ACHN (cell line): ENCODE measurements at regions not wholly inside any gene's neighbourhood (a gene's known extent, or its start where the extent isn't known, plus 50 kb on each side); places are given as distances from the start of the nearest gene placed in this dataset.
"Not testable (repeated sequence)": the region's sequence is repeated elsewhere in the genome, so short reads cannot be mapped to it uniquely, and the experiment has no call there.

Source experiments
- DNase-seq: peaks from one replicate; pipeline ENCODE4 v3.0.0-alpha.2; 2015
- in situ Hi-C: cut with HindIII; loops from 2 replicates; pipeline ENCODE4 v1.10.0; 2017; ENCODE audit warnings: low sequenced_read_pairs, low pct_ligation_motif_present, low pct_unique_long_range_greater_than_20kb

DNA sequence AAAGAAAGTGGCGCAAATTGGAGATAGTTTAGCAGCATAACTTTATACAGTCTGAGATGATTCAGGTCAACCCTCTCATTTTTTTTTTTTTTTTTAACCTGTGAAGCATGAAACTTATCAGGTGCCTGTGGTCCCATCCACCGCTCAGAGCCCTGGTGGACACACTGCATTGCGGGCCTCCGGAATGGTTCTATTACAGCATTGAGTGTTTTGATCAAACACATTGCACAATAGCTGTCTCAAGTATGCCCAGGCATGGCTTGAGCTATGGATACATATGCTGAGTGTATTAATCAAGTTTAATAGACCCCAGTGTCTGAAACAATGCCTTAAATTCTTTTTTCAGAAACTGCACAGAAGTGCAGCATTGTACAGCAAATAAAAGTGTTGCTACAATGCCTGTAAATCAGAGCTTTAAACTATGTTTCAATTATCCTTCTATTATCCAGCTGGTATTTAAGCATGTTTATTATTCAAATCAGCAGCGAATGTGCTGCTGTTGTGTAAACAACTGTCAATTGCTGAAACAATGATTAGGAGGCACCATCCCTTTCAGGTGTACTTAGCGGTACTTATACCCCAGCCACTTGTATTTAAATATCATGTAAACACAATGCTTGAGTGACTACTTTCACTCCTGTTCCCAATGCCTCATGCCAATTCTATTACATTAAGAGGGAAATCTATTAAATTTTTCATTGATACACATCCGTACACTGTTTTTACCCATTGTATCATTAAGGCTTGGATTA, 456.6 kb downstream of the RPS6KC1 start:
- no peak for DNase-seq
- in situ Hi-C loops, result no loop called here

DNA sequence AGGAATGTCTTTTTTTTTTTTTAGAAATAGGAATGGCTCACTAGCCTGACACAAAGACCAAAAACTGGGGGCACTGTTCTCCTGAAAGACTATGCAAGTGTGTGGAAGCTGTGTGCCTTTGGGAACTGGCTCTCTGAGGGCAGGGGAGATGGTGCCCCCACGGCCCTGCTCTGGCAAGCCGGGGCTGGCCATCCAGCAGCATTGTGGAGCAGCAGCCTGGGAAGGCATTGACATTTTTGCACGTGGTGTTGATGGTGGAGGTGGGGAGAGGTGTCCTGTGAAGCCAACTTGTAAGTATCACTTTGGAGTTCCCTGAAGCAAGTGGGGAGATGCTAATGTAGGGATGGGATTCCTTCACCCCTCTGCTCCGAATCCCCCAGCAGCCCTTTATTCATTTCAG, 460.1 kb downstream of the RPS6KC1 start:
- in situ Hi-C loops, result no loop called here
- DNase-seq, result no peak

DNA sequence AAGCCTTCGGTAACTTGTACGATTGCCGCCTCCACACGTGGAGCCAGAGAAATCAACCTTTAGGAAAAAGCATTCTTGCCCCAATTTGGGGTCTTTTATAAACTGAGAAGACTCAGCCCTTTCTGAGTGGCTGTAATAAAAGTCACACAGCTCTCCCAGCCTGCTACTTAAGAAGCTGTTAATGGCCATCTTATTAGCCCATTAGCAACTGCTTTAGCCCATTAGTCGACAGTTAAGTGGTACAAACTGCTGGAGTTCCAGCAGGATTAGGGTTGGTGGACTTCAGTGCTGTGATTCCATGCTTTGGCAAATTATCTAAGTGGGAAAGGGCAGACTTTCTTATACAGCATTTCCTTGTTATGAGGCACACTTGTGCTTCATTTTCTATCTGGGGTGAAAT, 461.3 kb downstream of the RPS6KC1 start:
- in situ Hi-C loops, result no loop called here
- no peak for DNase-seq

DNA sequence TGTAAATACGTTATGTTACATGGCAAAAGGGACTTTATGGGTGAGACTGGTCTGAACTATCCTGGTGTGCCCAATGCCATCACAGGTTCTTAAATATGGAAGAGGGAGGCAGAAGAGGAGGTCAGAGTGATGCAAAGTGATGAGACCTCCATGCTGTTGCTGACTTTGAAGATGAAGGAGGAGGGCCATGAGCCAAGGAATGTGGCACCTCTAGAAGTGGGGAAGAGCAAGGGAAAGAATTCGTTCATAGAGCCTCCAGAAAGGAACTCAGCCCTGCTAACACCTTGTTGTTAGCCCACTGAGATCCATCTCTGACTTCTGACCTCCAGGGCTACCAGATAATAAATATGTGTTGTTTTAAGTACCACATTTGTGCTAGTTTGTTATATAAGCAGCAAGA, 462.0 kb downstream of the RPS6KC1 start:
- DNase-seq, result no peak
- in situ Hi-C loops, result no loop called here

DNA sequence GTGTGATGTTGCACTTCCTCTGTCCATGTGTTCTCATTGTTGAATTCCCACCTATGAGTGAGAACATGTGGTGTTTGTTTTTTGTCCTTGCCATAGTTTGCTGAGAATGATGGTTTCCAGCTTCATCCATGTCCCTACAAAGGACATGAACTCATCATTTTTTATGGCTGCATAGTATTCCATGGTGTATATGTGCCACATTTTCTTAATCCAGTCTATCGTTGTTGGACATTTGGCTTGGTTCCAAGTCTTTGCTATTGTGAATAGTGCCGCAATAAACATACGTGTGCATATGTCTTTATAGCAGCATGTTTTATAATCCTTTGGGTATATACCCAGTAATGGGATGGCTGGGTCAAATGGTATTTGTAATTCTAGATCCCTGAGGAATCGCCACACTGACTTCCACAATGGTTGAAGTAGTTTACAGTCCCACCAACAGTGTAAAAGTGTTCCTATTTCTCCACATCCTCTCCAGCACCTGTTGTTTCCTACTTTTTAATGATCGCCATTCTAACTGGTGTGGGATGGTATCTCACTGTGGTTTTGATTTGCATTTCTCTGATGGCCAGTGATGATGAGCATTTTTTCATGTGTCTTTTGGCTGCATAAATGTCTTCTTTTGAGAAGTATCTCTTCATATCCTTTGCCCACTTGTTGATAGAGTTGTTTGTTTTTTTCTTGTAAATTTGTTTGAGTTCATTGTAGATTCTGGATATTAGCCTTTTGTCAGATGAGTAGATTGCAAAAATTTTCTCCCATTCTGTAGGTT, 463.6 kb downstream of the RPS6KC1 start:
- in situ Hi-C loops, result not testable (repeated sequence)

DNA sequence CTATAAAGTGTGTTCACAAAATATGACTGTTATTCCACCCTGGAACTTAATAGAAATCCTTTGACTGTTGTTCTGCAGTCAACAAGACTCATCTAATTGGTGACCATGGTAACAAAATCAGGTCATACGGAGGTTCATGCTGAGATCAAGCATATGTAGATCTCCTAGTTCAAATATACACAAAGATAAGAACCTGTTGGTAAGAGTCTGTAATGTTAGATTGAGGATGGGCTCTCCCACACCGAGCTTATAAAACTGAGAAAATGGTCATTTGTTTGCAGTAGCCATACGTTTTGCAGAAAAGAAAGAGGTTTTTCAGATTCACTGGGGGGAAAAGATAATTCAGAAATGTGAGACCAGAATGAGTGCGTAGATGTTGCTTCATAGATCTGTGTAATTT, 468.1 kb downstream of the RPS6KC1 start:
- in situ Hi-C loops, result no loop called here
- no peak for DNase-seq

More for the DNA sequence above, 463.6 kb downstream of the RPS6KC1 start:
- not testable (repeated sequence) for DNase-seq

DNA sequence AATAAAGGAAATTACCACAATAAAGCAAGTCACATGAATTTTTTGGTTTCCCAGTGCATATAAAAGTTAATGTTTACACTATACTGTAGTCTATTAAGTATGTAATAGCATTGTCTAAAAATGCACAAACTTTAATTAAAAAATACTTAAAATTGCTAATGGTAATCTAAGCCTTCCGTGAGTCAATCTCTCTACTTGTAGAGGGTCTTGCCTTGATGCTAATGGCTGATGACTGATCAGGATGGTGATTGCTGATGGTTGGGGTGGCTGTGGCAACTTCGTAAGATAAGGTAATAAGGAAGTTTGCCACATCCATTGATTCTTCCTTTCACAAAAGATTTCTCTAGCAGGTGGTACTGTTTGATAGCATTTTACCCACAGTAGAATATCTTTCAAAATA, 466.6 kb upstream of the PROX1 start:
- no peak for DNase-seq
- in situ Hi-C loops, result no loop called here

DNA sequence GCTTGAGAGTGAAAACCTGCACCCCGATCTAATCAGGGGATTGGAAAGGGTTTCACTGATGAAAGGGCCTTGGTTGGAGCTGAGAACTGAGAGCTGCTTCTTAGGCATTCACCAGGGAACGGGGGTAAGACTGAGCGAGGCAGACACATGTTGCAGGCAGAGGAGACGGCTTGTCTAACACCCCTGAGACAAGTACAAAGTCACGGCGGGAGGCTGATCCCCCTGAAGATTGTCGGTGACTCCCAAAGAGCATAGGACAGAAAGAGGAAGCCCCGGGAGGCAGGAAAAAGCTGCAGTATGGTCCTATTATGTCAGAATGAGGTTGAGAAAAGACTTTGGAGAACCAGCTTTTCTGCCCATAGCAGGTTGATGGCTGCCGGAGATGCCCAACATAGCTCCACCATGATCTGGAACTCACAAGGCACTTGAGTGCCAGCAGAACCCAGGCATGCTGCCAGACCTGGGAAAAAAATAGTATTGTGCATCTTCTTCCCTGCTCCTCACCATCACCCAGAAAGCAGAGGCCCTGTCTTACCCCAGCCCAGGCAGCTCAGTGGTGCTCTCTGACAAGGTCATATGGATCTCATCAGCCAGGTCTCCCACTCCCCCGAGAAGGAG, 463.9 kb upstream of the PROX1 start:
- DNase-seq, result no peak
- in situ Hi-C loops, result no loop called here

DNA sequence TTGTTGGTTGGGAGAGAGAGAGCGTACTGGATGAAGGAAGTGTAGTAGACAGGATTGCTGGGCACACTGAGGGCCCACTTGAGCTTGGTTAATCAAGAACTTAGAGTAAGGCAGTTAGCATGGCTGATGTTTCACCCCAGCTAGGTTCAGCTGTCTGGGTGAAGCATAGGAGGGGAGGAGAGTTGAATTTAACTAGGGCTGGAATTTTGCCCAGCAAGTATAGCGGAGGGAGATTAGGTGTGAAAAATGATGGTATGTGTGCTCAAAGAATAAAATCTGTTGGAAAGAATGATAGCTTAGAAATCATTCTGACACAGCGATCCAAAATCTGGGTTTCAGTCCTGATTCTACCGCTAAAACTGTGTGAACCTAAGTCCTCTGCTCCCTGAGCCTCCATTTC, 461.5 kb upstream of the PROX1 start:
- in situ Hi-C loops, result no loop called here
- no peak for DNase-seq

DNA sequence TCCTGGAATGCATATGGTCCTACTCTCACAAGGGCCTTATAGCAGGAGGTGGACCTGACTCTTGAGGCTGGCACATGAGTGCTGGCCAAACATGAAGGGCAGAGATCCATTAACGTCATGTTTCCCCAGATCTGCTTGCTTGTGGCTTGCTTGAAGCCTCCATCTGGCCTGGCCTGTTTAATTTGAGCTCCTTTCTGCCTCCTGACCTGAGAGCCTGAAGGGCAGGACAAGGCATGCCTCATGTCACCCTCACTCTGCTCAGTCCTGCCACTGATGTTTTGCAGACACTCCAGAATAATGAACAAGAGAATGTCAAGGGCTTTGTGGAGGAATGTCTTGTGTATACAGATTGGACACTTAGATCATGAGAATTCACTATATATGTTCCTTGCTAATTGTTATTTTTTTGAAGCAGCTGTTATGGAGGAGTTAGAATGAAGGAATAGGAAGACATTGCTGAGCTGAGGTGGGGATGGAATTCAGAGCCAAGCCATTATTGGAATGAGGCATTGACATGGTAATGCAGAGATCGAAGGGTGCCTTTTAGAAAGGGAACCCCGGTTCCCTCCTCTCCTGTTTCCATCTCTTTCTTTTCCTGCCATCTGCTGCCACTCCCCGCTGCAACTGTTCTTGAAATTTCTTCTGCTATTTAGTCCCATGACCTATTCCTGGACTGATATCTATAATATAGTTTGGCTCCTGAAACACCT, 457.0 kb upstream of the PROX1 start:
- in situ Hi-C loops, result no loop called here
- no peak for DNase-seq

DNA sequence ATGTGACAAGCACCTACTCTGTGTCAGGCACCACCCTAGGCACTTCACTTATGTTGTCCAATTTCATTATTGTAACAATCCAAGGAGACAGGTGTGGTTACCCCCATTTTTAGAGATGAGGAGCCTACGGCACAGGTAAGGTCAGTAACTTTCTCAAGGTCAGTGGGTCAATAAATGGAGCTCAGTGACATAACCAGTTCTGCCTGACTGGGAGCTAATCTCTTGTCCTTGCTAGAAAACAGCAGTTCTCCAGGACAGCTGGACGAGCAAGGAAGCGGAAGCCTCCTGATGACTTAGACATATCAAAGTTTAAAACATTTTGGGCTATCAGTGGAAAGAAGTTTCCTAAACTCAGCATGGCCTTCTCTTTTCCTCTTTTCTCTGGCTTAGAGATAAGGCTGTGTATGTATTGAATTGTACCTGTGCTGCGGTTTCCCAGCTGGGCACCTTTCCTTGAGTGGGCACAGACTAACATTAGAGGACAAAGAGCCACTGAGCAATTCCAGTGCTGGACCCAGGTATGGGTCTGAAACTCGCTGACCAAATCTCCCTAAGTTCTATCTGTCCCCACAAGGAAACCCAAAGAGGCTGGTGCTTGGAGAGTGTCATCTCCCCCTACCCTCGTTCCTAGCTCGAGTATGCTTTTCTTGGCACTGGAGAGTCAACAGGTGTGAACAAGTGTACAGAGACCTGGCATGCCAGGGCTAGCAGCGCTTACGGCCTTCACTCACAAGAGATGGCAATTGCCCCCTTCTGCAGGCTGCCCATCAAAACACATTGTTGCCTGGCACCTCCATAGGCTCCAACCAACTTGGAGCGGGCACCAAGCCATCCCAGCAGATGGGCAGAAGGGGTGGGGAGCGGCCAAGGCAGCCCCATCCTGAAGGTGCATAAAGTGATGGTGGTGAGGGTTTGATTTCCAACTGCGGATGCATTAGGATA, 456.1 kb upstream of the PROX1 start:
- in situ Hi-C loops, result no loop called here
- DNase-seq, result no peak

DNA sequence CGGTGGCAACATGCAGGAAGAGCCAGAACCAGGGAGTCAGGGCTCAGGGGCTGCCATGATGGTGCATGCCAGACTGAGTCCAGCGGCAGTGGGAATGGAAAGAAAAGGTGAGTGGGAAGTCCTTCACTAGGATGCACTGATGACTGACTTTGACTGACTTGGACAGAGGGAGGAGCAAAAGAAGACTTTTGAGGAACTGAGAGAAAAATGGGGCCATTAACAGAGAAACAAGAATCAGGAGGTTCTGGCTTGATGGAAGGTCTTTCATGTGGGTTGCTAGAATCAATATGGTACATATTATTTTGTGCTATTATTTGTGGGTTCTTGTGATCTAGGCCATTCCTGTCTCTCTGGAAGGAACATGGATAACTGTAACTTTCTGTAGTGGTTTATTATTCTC, 454.6 kb upstream of the PROX1 start:
- no peak for DNase-seq
- in situ Hi-C loops, result no loop called here

DNA sequence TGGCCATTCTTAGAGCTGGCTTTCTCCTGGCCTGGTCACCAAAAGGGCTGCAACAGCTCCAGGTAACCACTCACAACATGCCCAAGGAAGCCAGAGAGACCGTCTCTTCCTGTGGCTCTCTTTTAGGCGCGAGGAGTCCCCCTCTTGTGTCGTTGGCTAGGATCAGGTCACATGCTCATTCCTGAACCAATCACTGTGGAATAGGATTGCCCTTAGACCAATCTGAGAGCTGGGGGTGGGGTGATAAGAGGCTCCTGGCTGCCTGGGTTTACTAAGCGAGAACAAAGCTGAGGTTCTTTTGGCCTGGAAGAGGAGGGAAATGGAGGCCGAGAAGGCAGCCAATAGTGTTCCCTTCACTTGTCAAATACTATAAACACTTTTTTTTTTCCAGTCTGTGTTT, 452.1 kb upstream of the PROX1 start:
- DNase-seq, result no peak
- in situ Hi-C loops, result no loop called here

DNA sequence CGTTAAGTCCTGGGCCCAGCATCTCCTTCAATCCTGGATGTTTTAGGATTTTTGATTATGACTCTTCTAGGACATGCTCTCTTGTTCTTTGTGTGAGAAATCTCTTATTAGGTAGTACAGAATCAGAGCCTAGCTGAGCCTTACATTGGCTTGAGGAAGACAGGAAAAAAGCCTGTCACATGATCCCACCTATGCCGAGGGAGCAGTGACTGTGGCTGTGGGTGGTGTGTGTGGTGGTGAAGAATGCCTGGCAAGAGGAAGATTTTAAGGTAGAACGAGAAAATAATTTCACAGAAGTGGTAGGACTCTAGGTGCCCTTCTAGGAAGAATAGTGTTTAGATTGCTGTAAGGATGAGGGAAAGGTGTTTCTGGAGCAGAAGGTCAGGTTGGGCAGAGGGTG, 449.5 kb upstream of the PROX1 start:
- no peak for DNase-seq
- in situ Hi-C loops, result no loop called here

DNA sequence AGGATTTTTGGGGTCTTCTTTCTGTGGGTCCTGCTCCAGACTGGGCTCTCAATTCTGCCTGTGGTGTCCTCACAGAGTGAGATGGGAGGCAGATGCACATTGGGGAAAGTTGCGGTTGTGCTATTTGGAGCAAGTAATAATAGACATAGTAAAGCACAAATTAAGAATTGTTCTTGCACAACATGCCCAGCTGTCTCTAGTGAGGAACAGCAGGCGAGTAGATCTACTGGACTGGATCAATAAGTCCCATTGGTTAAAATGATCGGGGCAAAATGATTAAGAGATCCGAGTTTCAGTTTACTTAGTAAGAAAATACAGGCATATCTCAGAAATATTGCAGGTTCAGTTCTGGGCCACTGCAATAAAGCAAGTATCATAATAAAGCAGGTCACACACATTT, 448.3 kb upstream of the PROX1 start:
- in situ Hi-C loops, result no loop called here
- DNase-seq, result no peak

DNA sequence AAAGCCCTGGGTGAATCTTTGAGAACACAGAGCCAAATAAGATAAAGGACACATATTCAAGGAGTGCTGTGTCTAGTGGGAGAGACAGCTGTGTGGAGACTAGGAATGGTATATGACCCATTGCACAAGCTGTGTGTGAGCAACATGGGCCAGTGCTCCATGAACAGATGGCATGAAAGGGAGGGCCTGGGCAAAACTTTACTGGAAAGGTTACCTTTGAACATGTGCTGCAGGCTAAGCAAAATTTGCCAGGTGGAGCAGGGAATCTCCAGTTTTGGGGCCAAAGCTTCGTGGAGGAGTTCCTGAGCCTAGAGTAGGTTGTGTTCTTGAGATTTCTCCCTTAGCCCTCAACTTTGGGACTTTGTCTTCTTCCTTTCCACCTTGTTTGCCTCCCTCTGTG, 446.1 kb upstream of the PROX1 start:
- DNase-seq, result no peak
- in situ Hi-C loops, result no loop called here

DNA sequence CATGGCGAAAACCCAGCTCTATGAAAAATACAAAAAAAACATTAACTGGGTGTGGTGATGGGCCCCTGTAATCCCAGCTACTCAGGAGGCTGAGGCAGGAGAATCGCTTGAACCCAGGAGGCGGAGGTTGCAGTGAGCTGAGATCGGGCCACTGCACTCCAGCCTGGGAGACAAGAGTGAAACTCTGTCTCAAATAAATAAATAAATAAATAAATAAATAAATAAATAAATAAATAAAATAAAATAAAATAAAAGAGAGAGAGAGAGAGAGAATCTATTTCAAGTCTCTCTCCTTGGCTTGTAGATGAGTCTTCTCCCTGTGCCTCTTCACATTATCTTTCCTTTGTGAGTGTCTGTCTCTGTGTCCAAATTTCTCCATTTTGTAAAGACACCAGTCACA, 442.6 kb upstream of the PROX1 start:
- DNase-seq, in situ Hi-C loops: not testable (repeated sequence)

DNA sequence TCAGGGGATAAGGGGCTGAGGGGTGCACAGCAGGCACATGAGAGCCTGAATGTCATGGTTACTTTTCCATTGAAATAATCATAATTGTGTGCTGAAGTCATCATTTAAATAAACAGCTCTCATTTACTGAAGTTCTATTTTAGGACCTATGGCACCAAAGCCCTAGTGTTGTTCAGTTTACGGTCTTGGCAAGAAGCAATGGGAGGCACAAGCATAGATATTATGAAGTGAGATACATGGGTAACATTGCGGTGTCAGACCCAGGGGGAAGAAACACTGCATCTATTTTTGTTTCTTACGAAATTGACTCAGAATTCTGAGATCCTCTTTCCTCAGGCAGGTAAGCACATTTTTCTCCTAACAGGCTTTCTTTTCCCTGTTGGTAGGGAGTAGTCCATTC, 437.8 kb upstream of the PROX1 start:
- in situ Hi-C loops, result no loop called here
- no peak for DNase-seq
